Activated T-cell treated with anti-CD3 and anti-CD28 coated beads, Interleukin-2, amount 50 U/mL, for 72 hours (primary cell): ENCODE measurements at regions not wholly inside any gene's neighbourhood (a gene's known extent, or its start where the extent isn't known, plus 50 kb on each side); places are given as distances from the start of the nearest gene placed in this dataset.

Experiments
- ATAC-seq, 2 donors: fragments of 150-1000 bp; cut with Tn5 transposase; replicated peaks in 1 of 2; 2 replicates each; pipeline ENCODE4 v1.10.0; 2021; ENCODE audit warnings: moderate library complexity in 2 of 2, mild to moderate bottlenecking in 1 of 2
- DNase-seq, 2 donors: peaks; one replicate each; pipeline ENCODE4 v3.0.0; 2021 to 2022; ENCODE audit warnings: mixed read lengths in 1 of 2
- H3K27ac Mint-ChIP-seq: one replicate; pipeline ENCODE4 v1.8.0; 2022; ENCODE audit warnings: mild to moderate bottlenecking, moderate library complexity, mixed read lengths
- H3K27me3 Mint-ChIP-seq: one replicate; pipeline ENCODE4 v1.8.0; 2022; ENCODE audit warnings: low read depth, mixed read lengths
- H3K36me3 Mint-ChIP-seq, 2 donors: one replicate each; pipeline ENCODE4 v1.8.0; 2022; ENCODE audit warnings: mixed read lengths in 2 of 2, mild to moderate bottlenecking in 1 of 2; ENCODE audit not compliant: insufficient read depth in 2 of 2
- H3K4me1 Mint-ChIP-seq: one replicate; pipeline ENCODE4 v1.8.0; 2022; ENCODE audit warnings: low read depth, mixed read lengths
- H3K4me3 Mint-ChIP-seq, 2 donors: one replicate each; pipeline ENCODE4 v1.8.0; 2022; ENCODE audit warnings: mild to moderate bottlenecking in 2 of 2, mixed read lengths in 2 of 2, moderate library complexity in 2 of 2
- H3K9me3 Mint-ChIP-seq, 2 donors: one replicate each; pipeline ENCODE4 v1.8.0; 2022; ENCODE audit warnings: mixed read lengths in 2 of 2

DNA sequence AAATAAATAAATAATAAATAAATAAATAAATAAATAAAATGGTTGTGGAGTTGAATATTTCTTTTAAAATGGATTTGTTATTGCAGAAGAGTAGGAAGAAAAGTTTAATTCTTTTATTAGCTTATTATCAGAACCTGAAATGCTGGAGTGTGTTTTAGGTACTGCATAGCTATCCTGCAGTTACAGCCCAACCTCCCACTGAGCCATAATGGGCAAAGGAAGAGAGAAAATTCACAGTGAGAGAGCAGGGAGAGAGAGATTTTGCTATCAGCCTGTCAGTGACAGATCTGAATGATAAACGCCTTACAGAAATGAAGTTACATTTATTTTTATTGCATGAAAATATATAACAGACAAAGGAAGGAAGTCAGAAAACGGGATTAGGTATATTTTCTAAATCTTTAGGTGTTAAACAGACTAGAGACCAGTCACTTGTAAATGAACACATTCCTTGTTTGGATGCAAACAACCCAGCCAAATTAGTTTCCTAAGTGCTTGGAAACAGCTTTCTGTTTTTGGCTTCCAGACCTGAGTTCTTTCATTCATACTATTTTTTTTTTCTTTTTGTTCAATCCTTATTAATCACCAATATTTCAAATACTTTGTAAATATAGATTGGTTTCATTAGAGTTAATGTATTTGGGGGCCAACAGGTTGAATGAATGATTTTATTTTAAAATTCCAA lies 425.3 kb downstream of the USP25 start:
- H3K4me3 Mint-ChIP-seq, result no peak overlapping the region
- ATAC-seq, result no peak

DNA sequence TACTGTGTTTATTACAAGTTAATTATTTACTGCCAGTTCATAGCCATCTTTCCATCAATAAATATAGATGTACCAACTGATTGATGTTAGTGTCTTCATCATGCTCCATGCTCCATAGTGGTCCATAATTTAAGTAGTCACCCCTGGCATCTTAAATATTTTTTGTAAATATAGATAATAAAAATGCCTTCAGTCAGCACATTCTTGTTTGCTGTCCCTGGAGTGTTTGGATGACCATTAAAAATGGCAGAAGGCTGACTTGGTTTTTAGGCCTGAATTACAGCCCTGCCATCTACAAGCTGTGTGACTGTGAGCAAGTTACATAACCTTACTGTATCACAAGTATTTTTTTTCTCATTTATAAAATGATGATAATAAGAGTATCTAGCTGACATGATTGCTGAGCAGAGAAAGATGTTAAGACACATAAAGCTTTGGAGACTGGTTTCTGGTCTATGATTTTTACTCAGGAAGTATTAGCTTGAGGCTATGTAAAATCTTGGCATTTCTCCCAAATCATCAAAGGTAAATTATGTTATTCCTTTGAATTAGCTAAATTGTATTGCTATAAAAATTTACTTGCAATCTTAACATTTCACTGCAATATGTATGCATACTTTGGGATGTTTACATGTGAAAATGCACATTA lies 427.2 kb downstream of the USP25 start:
- no peaks in the 10 kb centered on the region for H3K36me3 Mint-ChIP-seq

More for the DNA sequence above, 425.3 kb downstream of the USP25 start:
- Mint-ChIP-seq H3K9me3 (no peaks in the 10 kb centered on the region), H3K27me3 (no peaks in the 10 kb centered on the region), H3K27ac (no peak overlapping the region), H3K4me1 (no peaks in the 10 kb centered on the region), H3K36me3 (no peaks in the 10 kb centered on the region)
- no peak for DNase-seq

GRCh38 chr21:16159213-16159970 lies 429.6 kb downstream of the USP25 start:
- ATAC-seq, result no peak
- DNase-seq, result no peak
- H3K9me3 Mint-ChIP-seq, result no peaks in the 10 kb centered on the region

More for the DNA sequence above, 427.2 kb downstream of the USP25 start:
- Mint-ChIP-seq H3K27ac (no peak overlapping the region), H3K4me3 (no peak overlapping the region), H3K4me1 (no peaks in the 10 kb centered on the region), H3K27me3 (no peaks in the 10 kb centered on the region), H3K9me3 (no peaks in the 10 kb centered on the region)
- ATAC-seq (no peak), DNase-seq (no peak)

GRCh38 chr21:16159971-16160350 lies 430.2 kb downstream of the USP25 start:
- no peaks in the 10 kb centered on the region for H3K27me3 Mint-ChIP-seq
- no peaks in the 10 kb centered on the region for H3K4me1 Mint-ChIP-seq
- H3K27ac Mint-ChIP-seq, result no peak overlapping the region
- DNase-seq (no peak), ATAC-seq (no peak)
- no peak overlapping the region for H3K4me3 Mint-ChIP-seq
- no peaks in the 10 kb centered on the region for H3K36me3 Mint-ChIP-seq
- no peaks in the 10 kb centered on the region for H3K9me3 Mint-ChIP-seq

More at GRCh38 chr21:16159213-16159970, 429.6 kb downstream of the USP25 start:
- Mint-ChIP-seq H3K27ac (no peak overlapping the region), H3K4me3 (no peak overlapping the region), H3K4me1 (no peaks in the 10 kb centered on the region), H3K36me3 (no peaks in the 10 kb centered on the region), H3K27me3 (no peaks in the 10 kb centered on the region)

GRCh38 chr21:16162953-16163352 lies 433.2 kb downstream of the USP25 start:
- DNase-seq (no peak), ATAC-seq (no peak)
- H3K9me3 Mint-ChIP-seq, result no peaks in the 10 kb centered on the region
- no peaks in the 10 kb centered on the region for H3K4me1 Mint-ChIP-seq
- H3K4me3 Mint-ChIP-seq, result no peak overlapping the region
- no peaks in the 10 kb centered on the region for H3K27me3 Mint-ChIP-seq
- no peak overlapping the region for H3K27ac Mint-ChIP-seq
- no peaks in the 10 kb centered on the region for H3K36me3 Mint-ChIP-seq

GRCh38 chr21:16169102-16169511 lies 439.3 kb downstream of the USP25 start:
- Mint-ChIP-seq H3K9me3 (no peaks in the 10 kb centered on the region), H3K27me3 (no peaks in the 10 kb centered on the region), H3K4me3 (no peak overlapping the region), H3K4me1 (no peaks in the 10 kb centered on the region), H3K36me3 (no peaks in the 10 kb centered on the region), H3K27ac (no peak overlapping the region)
- ATAC-seq, result no peak
- DNase-seq, result no peak

DNA sequence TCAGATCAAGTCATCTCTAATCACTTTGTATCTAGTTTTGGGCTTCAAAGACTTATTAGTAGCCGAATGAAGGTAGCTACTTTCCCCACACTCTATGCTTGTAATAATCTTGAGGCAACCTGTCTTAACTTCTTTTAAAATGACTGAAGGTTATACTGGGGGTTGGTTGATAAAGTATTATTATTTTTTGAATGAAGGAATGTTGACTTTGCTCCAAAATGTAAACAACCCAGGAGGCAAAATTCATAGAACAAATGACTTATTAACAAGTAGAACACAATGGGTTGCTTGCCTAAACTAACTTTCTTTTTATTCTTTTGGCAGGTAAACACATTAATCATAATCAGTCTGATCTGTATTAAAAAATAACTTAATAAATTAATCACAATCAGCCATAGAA lies 440.0 kb downstream of the USP25 start:
- H3K9me3 Mint-ChIP-seq, result no peaks in the 10 kb centered on the region
- H3K27ac Mint-ChIP-seq, result no peak overlapping the region
- no peaks in the 10 kb centered on the region for H3K36me3 Mint-ChIP-seq
- no peaks in the 10 kb centered on the region for H3K4me1 Mint-ChIP-seq
- no peak overlapping the region for H3K4me3 Mint-ChIP-seq
- DNase-seq (no peak), ATAC-seq (no peak)
- no peaks in the 10 kb centered on the region for H3K27me3 Mint-ChIP-seq

DNA sequence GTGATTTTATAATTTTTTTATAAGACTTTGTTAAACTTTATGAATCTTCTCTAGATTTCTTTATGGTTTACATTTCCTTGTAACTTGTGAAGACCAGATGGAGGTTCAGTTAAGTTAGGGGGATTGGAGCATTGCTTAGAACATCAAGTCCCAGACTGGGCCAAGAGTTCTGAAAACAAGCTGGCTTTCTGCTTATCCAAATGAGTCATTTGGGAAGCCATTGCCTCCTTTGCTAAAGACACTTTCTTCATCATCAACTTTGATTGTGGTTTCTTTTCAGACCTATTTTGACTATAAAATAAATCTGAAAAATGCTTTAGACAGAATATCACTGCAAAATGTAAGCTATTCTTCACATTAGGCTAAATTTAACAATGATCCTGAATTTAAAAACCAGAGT lies 446.8 kb downstream of the USP25 start:
- Mint-ChIP-seq H3K27ac (no peak overlapping the region), H3K36me3 (no peaks in the 10 kb centered on the region), H3K9me3 (no peaks in the 10 kb centered on the region), H3K4me3 (no peak overlapping the region), H3K4me1 (no peaks in the 10 kb centered on the region), H3K27me3 (no peaks in the 10 kb centered on the region)
- no peak for ATAC-seq
- DNase-seq, result no peak

GRCh38 chr21:16177532-16177931 lies 447.8 kb downstream of the USP25 start:
- DNase-seq (no peak), ATAC-seq (no peak)
- no peaks in the 10 kb centered on the region for H3K36me3 Mint-ChIP-seq
- no peaks in the 10 kb centered on the region for H3K4me1 Mint-ChIP-seq
- no peaks in the 10 kb centered on the region for H3K9me3 Mint-ChIP-seq
- H3K27ac Mint-ChIP-seq, result no peak overlapping the region
- H3K4me3 Mint-ChIP-seq, result no peak overlapping the region
- no peaks in the 10 kb centered on the region for H3K27me3 Mint-ChIP-seq

DNA sequence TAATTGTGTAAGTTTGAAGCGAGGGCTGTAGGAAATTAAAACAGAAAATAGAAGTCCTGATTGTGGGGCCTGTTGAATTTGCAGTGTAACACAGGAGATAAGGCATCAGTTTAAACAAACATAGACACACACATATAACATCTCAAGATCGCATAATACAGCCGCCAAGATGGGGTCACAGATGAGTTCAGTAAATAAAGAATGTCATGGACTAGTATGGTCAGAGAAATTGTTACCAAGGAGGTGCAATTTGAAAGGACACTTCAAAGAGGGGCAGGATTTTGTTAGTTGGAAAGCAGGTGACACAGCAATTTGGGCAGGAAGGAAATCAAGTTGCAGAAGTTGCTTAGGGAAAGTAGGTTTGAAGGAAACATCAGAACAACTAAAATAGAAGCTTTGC lies 450.0 kb downstream of the USP25 start:
- no peaks in the 10 kb centered on the region for H3K36me3 Mint-ChIP-seq
- H3K4me3 Mint-ChIP-seq, result no peak overlapping the region
- no peak overlapping the region for H3K27ac Mint-ChIP-seq
- no peaks in the 10 kb centered on the region for H3K9me3 Mint-ChIP-seq
- H3K27me3 Mint-ChIP-seq, result no peaks in the 10 kb centered on the region
- H3K4me1 Mint-ChIP-seq, result no peaks in the 10 kb centered on the region
- no peak for DNase-seq
- no peak for ATAC-seq

DNA sequence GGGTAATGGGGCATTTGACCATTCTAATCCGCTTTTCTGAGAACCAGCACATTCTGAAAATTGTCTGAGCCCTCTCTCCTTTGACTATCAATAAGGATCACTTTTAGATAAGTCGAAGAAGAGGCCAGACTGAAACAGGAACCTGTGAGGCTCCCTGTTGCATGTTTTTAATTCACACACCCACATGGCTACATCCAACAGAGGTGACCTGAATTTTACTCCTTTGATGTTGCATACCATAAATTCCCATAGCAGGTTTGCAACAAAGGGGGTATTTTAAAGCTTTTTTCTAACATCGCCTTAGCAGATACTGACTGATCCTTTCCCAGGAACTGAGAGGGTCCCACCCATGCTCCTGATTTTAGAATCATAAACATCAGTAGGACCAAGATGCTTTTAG lies 450.8 kb downstream of the USP25 start:
- H3K27me3 Mint-ChIP-seq, result no peaks in the 10 kb centered on the region
- H3K27ac Mint-ChIP-seq, result no peak overlapping the region
- H3K4me3 Mint-ChIP-seq, result no peak overlapping the region
- H3K36me3 Mint-ChIP-seq, result no peaks in the 10 kb centered on the region
- H3K4me1 Mint-ChIP-seq, result no peaks in the 10 kb centered on the region
- H3K9me3 Mint-ChIP-seq, result no peaks in the 10 kb centered on the region
- ATAC-seq (no peak), DNase-seq (no peak)

DNA sequence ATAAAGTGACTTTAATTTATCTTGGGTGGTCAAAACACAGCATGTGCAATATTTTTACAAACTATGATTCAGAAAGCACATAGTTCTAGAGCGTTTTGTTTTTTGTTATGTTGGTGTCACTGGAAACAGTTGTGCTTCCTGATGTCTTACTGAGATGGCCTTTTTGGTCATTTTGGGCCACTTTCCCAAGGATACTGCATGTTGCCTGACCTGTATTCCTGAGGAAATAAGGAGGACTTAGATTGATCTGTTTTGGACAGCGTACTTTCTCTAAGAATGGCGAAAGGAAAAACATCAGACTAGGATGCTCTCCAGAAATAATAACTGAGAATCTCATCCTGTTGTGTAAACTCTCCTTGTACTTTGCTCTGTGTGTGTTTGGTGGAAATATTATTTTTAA lies 451.2 kb downstream of the USP25 start:
- H3K4me1 Mint-ChIP-seq, result no peaks in the 10 kb centered on the region
- no peaks in the 10 kb centered on the region for H3K9me3 Mint-ChIP-seq
- H3K27ac Mint-ChIP-seq, result no peak overlapping the region
- no peaks in the 10 kb centered on the region for H3K36me3 Mint-ChIP-seq
- DNase-seq, result no peak
- H3K27me3 Mint-ChIP-seq, result no peaks in the 10 kb centered on the region
- no peak overlapping the region for H3K4me3 Mint-ChIP-seq
- ATAC-seq, result no peak

DNA sequence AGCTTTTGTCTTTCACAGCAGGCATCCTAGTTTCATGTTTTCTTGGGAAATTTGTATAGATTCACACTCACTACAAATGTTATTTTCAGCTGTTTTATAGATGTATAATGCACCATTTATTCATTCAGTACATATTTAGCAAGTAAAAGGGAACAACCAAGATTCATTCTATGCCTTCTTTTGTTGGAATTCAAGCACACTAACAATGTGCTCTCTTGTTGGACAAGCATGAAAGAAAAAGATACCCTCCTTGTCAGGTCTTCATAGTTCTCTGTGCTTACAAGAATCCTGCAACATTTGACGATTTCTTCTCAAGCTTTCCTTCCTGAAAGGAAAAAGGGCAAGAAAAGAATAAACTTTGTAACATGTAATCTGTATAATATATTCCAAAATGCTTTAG lies 456.0 kb downstream of the USP25 start:
- DNase-seq, result no peak
- Mint-ChIP-seq H3K27ac (no peak overlapping the region), H3K9me3 (peaks cover 0 to 2% of the 10 kb centered on the region in 2 donors), H3K27me3 (no peaks in the 10 kb centered on the region), H3K4me3 (no peak overlapping the region), H3K4me1 (no peaks in the 10 kb centered on the region), H3K36me3 (peaks cover 0 to 2% of the 10 kb centered on the region in 2 donors)
- no peak for ATAC-seq
